Thoracic aorta (tissue), 2 donors: ENCODE measurements at regions not wholly inside any gene's neighbourhood (a gene's known extent, or its start where the extent isn't known, plus 50 kb on each side); places are given as distances from the start of the nearest gene placed in this dataset.

ENCODE experiments used
- ATAC-seq: fragments of 150-250 bp; one replicate; pipeline ENCODE4 v1.8.0; 2017; ENCODE audit warnings: low read depth; ENCODE audit not compliant: insufficient number of reproducible peaks, low FRiP score
- DNase-seq: peaks from one replicate; pipeline ENCODE4 v3.0.0-alpha.2; 2020; ENCODE audit warnings: low spot score
- H3K27ac ChIP-seq, 2 donors: fragments of 200-600 bp; sonication (generic); 1 replicate in 1 of 2; 2 replicates in 1 of 2; pipeline ENCODE4 v1.5.1; 2016; ENCODE audit warnings: mild to moderate bottlenecking in 2 of 2, moderate library complexity in 2 of 2
- H3K27me3 ChIP-seq: fragments of 200-600 bp; sonication (generic); replicated peaks from 2 replicates; pipeline ENCODE4 v1.6.0; 2016; ENCODE audit warnings: mild to moderate bottlenecking; ENCODE audit not compliant: insufficient read depth
- H3K36me3 ChIP-seq: fragments of 200-600 bp; sonication (generic); one replicate; pipeline ENCODE4 v1.5.1; 2016
- H3K4me1 ChIP-seq, 2 donors: fragments of 200-600 bp; sonication (generic); 1 replicate in 1 of 2; 2 replicates in 1 of 2; pipeline versions ENCODE4 v1.5.1 to v1.6.0; 2016; ENCODE audit warnings: low read depth in 2 of 2, mild to moderate bottlenecking in 1 of 2; ENCODE audit not compliant: control insufficient read depth in 1 of 2
- H3K4me3 ChIP-seq: fragments of 200-600 bp; sonication (generic); 2 replicates; pipeline ENCODE4 v1.5.1; 2016; ENCODE audit warnings: mild to moderate bottlenecking
- H3K9me3 ChIP-seq: fragments of 200-600 bp; sonication (generic); 2 replicates; pipeline ENCODE4 v1.5.1; 2016
- CTCF ChIP-seq: fragments of 200-600 bp; sonication (generic); IDR thresholded peaks from one replicate; pipeline ENCODE4 v1.5.1; 2019; ENCODE audit warnings: antibody characterized with exemption

- ATAC-seq (no peak), DNase-seq (no peak)
- no peaks in the 10 kb centered on the region for H3K4me1 ChIP-seq
- no peaks in the 10 kb centered on the region for H3K27me3 ChIP-seq
- H3K27ac ChIP-seq = no peak overlapping the region
- no peaks in the 10 kb centered on the region for H3K9me3 ChIP-seq
- H3K4me3 ChIP-seq = no peak overlapping the region
- no peaks in the 10 kb centered on the region for H3K36me3 ChIP-seq
- no peak for TF ChIP-seq CTCF
These were observed 177.2 kb downstream of the SEM1 start for GRCh38 chr7:96532428-96532935.

GRCh38 chr7:96531331-96531730 is 178.3 kb downstream of the SEM1 start:
- no peaks in the 10 kb centered on the region for H3K4me1 ChIP-seq
- no peak overlapping the region for H3K27ac ChIP-seq
- no peaks in the 10 kb centered on the region for H3K27me3 ChIP-seq
- no peak for ATAC-seq
- no peak for TF ChIP-seq CTCF
- H3K9me3 ChIP-seq = no peaks in the 10 kb centered on the region
- DNase-seq = no peak
- no peaks in the 10 kb centered on the region for H3K36me3 ChIP-seq
- H3K4me3 ChIP-seq = no peak overlapping the region

- no peak for TF ChIP-seq CTCF
- DNase-seq = no peak
- H3K27ac ChIP-seq = no peak overlapping the region
- H3K27me3 ChIP-seq = no peaks in the 10 kb centered on the region
- H3K4me3 ChIP-seq = no peak overlapping the region
- H3K36me3 ChIP-seq = no peaks in the 10 kb centered on the region
- H3K9me3 ChIP-seq = no peaks in the 10 kb centered on the region
- no peak for ATAC-seq
- no peaks in the 10 kb centered on the region for H3K4me1 ChIP-seq
These were observed 178.9 kb downstream of the SEM1 start for GRCh38 chr7:96530786-96531185.

GRCh38 chr7:96527133-96527827 is 182.4 kb downstream of the SEM1 start:
- no peaks in the 10 kb centered on the region for H3K9me3 ChIP-seq
- DNase-seq (no peak), ATAC-seq (no peak)
- TF ChIP-seq CTCF = no peak
- H3K27me3 ChIP-seq = no peaks in the 10 kb centered on the region
- H3K4me3 ChIP-seq = no peak overlapping the region
- H3K4me1 ChIP-seq = no peaks in the 10 kb centered on the region
- no peak overlapping the region for H3K27ac ChIP-seq
- H3K36me3 ChIP-seq = no peaks in the 10 kb centered on the region

GRCh38 chr7:96526496-96526895 is 183.2 kb downstream of the SEM1 start:
- Histone ChIP-seq H3K4me3 (no peak overlapping the region), H3K4me1 (no peaks in the 10 kb centered on the region), H3K36me3 (no peaks in the 10 kb centered on the region), H3K27ac (no peak overlapping the region), H3K9me3 (no peaks in the 10 kb centered on the region), H3K27me3 (no peaks in the 10 kb centered on the region)
- ATAC-seq (no peak), DNase-seq (no peak)
- no peak for TF ChIP-seq CTCF
